ENCODE measurements at regions not wholly inside any gene's neighbourhood (a gene's known extent, or its start where the extent isn't known, plus 50 kb on each side); places are given as distances from the start of the nearest gene placed in this dataset.
A peak's percentile ranks its signal among the peaks of the same experiment; 100 is the strongest.

DNA sequence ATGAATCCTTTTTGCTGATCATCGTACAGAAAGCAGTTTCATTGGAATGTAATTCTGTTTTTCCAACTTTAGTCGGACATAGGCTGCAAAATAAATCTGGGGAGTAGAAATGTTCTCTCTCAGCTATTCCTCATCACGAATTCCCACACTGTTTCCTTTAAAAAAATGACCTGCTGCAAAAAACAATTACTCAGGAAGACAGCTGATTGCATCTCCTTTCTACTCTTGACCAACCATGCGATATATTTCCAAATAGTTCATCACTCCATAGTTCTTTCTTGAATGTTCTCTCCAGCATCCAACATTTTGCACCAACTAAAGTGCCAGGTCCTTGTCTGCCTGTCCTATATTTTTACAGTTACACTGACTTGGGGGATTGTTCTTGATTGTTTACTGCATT lies 96.4 kb downstream of the S1PR1 start:
- Mint-ChIP-seq H3K4me3 (no peak overlapping the region), H3K9me3 (peaks cover 11% of the 10 kb centered on the region), H3K27me3 (peaks cover 2% of the 10 kb centered on the region), H3K4me1 (ENCODE audit: unreplicated experiment) (no peaks in the 10 kb centered on the region), H3K27ac (no peak overlapping the region), H3K36me3 (no peaks in the 10 kb centered on the region)
- TF ChIP-seq, protein P1, sequence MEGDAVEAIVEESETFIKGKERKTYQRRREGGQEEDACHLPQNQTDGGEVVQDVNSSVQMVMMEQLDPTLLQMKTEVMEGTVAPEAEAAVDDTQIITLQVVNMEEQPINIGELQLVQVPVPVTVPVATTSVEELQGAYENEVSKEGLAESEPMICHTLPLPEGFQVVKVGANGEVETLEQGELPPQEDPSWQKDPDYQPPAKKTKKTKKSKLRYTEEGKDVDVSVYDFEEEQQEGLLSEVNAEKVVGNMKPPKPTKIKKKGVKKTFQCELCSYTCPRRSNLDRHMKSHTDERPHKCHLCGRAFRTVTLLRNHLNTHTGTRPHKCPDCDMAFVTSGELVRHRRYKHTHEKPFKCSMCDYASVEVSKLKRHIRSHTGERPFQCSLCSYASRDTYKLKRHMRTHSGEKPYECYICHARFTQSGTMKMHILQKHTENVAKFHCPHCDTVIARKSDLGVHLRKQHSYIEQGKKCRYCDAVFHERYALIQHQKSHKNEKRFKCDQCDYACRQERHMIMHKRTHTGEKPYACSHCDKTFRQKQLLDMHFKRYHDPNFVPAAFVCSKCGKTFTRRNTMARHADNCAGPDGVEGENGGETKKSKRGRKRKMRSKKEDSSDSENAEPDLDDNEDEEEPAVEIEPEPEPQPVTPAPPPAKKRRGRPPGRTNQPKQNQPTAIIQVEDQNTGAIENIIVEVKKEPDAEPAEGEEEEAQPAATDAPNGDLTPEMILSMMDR (conservative IDR thresholded peaks at IDR 0.05) = no peak
- DNase-seq (ENCODE audit: extremely low spot score, unreplicated experiment) = no peak

DNA sequence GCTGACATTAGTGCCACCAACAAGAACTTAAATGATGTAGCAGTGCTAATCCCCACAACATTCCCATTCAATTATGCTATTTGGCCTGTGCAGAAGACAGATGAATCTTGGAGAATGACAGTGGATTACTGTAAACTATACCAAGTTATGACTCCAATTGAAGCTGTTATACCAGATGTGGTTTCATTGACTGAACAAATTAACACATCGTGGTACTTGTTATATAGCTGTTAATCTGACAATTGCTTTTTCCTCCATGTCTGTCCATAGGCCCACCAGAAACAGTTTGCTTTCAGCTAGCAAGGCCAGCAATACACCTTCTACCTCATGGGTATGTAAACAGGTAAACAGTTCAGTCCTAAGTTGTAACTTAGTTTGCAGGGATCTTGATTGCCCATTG lies 101.1 kb downstream of the S1PR1 start:
- Mint-ChIP-seq H3K9me3 (peaks cover 12% of the 10 kb centered on the region), H3K4me1 (ENCODE audit: unreplicated experiment) (no peaks in the 10 kb centered on the region), H3K27ac (no peak overlapping the region), H3K36me3 (no peaks in the 10 kb centered on the region), H3K4me3 (no peak overlapping the region), H3K27me3 (no peaks in the 10 kb centered on the region)
- no peak for DNase-seq (ENCODE audit: extremely low spot score, unreplicated experiment)
- TF ChIP-seq, protein P1 (conservative IDR thresholded peaks at IDR 0.05) = no peak

DNA sequence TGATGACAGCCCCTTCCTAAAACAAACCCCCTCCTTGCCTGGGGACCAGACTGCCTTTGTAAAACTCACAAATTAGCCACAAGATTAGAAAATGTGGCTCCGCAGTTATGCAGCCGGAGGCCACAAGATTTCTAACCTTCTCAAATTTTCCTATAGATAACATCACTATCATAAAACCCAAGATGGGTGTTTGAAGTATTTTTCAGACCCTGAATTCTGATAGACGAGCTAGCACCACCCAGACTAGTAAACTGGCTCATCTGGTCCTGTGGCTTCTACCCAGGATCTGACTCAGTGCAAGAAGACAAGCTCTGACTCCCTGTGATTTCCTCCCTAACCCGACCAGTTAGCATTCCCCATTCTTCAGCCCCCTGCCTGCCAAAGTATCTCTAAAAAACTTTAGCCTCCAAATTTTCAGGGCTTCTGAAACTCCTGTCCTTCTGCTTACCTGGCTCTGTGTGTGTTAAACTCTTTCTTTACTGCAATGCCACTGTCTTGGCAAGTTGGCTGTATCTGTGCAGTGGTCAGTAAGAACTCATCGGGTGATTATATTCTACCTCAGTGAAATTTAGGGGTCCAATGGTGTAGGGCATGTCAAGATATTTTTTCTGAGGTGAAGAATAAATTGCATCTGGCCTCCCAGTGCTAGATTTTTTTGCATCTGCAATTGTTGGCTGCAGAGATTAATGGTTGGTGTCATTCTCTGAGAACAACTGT lies 102.1 kb downstream of the S1PR1 start:
- no peak for DNase-seq (ENCODE audit: extremely low spot score, unreplicated experiment)
- peak overlapping the region; percentile 35 for H3K27ac Mint-ChIP-seq
- H3K27me3 Mint-ChIP-seq = peaks cover 6% of the 10 kb centered on the region
- TF ChIP-seq, protein P1 (conservative IDR thresholded peaks at IDR 0.05) = no peak
- H3K36me3 Mint-ChIP-seq = no peaks in the 10 kb centered on the region
- no peaks in the 10 kb centered on the region for H3K4me1 Mint-ChIP-seq (ENCODE audit: unreplicated experiment)
- H3K4me3 Mint-ChIP-seq = no peak overlapping the region
- peaks cover 17% of the 10 kb centered on the region for H3K9me3 Mint-ChIP-seq

DNA sequence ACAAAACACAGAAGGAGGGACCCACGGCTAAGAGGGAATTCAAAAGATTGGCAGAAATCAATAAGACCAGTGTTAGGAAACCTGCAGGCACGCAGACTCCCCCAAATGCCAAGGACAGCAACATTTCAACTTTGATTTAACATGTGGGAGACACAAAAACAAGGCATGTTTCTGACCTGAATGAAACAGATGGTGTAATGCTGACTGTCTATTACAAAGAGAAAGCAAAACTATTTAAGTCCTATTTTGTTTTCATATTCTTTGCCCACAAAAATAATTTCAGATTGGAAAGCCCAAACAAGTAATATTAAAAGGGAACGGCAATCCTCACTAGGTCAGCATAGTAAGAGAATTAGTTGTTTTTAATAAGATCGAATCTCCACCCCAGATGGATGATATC lies 107.9 kb downstream of the S1PR1 start:
- peaks cover 7% of the 10 kb centered on the region for H3K9me3 Mint-ChIP-seq
- no peak overlapping the region for H3K27ac Mint-ChIP-seq
- H3K36me3 Mint-ChIP-seq = no peaks in the 10 kb centered on the region
- no peak overlapping the region for H3K4me3 Mint-ChIP-seq
- TF ChIP-seq, protein P1 (conservative IDR thresholded peaks at IDR 0.05) = no peak
- H3K4me1 Mint-ChIP-seq (ENCODE audit: unreplicated experiment) = no peaks in the 10 kb centered on the region
- peaks cover 21% of the 10 kb centered on the region for H3K27me3 Mint-ChIP-seq
- no peak for DNase-seq (ENCODE audit: extremely low spot score, unreplicated experiment)

DNA sequence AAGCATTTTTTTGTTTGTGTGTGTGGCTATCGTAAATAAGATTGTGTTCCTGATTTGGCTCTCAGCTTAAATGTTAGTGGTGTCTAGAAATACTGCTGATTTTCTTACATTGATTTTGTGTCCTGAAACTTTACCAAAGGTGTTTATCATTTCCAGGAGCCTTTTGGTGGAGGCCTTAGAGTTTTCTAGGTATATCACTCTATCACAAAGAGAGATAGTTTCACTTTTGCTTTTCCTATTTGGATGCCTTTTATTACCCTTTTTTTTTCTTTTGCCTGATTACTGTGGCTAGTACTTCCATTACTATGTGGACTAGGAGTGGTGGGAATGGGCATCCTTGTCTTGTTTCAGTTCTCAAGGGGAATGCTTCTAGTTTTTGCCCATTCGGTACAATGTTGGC lies 109.6 kb downstream of the S1PR1 start:
- no peak overlapping the region for H3K4me3 Mint-ChIP-seq
- peaks cover 11% of the 10 kb centered on the region for H3K9me3 Mint-ChIP-seq
- no peaks in the 10 kb centered on the region for H3K36me3 Mint-ChIP-seq
- TF ChIP-seq, protein P1 (conservative IDR thresholded peaks at IDR 0.05) = no peak
- peaks cover 24% of the 10 kb centered on the region for H3K27me3 Mint-ChIP-seq
- DNase-seq (ENCODE audit: extremely low spot score, unreplicated experiment) = no peak
- no peaks in the 10 kb centered on the region for H3K4me1 Mint-ChIP-seq (ENCODE audit: unreplicated experiment)
- no peak overlapping the region for H3K27ac Mint-ChIP-seq
